HG03442 (cell line): ENCODE measurements at regions not wholly inside any gene's neighbourhood (a gene's known extent, or its start where the extent isn't known, plus 50 kb on each side); places are given as distances from the start of the nearest gene placed in this dataset.
"Not testable (repeated sequence)": the region's sequence is repeated elsewhere in the genome, so short reads cannot be mapped to it uniquely, and the experiment has no call there.

Experiments
- ATAC-seq: cut with Tn5 transposase; IDR thresholded peaks from one replicate; pipeline ENCODE4 v1.9.1; 2021; ENCODE audit warnings: mild to moderate bottlenecking, moderate library complexity; ENCODE audit not compliant: unreplicated experiment

GRCh38 chr12:30378307-30378706, 317.4 kb downstream of the IPO8 start:
- ATAC-seq = no peak

DNA sequence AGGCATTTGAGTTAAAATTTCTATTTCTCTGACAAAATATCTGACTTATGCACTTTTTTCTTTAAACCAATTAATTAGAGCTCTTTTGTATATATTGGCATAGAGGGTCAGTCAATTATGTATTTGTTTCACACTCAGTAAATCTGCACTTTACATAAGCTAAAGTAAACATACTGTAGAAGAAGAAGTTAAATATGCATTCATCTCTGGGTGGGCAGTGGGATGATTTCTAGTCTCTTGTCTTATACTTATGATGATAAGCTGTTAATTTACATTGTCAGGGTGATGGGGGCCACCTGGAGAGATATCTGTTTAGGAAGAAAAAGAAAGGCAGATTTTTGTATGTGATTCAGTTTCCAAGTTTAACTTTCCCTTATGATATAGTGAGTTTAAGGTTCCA, 330.8 kb downstream of the IPO8 start:
- no peak for ATAC-seq

DNA sequence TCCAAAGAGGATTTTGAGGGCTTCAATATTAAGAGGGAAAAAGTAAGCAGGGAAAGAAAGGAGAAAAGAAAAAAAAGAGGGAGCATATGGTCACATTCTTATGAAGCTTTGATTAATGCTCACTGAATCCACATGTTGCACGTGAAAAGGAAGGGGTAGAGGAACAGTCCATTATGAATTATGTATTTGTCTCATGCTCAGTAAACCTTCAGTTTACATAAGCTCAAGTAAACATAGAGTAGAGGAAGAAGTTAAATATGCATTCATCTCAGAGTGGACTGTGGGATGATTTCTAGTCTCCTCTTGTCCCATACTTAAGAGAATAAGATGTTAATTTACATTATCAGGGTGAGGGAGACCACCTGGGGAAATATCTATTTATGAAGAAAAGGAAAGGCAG, 334.5 kb downstream of the IPO8 start:
- no peak for ATAC-seq

DNA sequence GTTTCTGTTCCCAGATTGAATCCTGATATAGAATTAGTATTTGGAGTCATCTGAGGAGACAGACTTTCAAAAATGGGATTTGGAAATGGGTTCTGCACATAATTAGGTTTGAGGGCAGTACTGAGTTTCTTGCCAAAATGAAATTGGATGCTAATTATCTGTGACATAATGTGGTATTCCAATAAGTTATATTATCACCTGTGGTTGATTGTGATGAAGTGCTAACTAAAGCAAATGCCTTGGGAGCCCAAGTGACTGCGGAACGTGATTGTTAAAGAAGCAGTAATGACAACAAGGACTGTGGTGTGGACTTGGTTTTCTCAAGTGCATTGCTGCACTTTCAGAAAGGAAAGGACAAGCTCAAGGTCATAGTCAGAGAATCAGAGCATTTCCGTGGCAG, 337.0 kb downstream of the IPO8 start:
- ATAC-seq = no peak

- no peak for ATAC-seq
Measured at GRCh38 chr12:30357766-30358490, 337.7 kb downstream of the IPO8 start.

GRCh38 chr12:30345744-30346471, 349.8 kb downstream of the IPO8 start:
- ATAC-seq = no peak

DNA sequence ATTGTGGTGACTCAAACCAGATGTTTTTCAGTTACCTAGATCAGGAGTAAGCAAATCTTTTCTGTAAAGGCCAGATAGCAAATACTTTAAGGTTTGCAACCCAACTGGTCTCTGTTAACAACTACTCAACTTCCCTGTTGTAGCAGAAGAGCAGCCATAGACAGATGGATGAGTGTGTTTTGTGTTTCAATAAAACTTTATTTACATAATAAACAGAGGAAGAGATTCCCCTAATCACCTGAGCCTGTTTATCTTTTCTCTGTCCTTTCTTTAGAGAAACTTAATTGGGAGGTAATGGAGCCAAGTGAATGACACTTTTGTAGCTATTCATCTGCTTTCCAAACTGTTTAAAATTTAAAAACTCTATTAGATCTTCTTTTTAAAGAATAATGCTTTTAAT, 365.1 kb downstream of the IPO8 start:
- no peak for ATAC-seq

DNA sequence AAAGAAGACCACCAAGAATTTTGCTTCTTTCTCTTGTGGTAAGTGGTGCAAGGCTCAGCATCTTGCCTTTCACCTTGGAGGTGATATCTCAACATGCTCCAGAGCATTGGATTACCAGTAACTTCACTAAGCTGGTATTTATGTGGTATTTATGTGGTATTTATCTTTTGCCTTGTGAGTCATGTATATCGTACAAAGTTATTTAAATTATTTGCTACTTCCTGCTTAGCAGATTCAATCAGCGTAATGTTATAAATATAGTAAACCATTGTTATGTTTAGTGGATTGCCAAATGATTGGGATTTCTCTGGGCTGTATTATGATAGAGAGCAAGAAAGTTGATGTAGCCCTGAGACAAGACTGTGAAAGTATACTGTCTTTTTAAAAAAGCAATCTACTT, 366.4 kb downstream of the IPO8 start:
- no peak for ATAC-seq

DNA sequence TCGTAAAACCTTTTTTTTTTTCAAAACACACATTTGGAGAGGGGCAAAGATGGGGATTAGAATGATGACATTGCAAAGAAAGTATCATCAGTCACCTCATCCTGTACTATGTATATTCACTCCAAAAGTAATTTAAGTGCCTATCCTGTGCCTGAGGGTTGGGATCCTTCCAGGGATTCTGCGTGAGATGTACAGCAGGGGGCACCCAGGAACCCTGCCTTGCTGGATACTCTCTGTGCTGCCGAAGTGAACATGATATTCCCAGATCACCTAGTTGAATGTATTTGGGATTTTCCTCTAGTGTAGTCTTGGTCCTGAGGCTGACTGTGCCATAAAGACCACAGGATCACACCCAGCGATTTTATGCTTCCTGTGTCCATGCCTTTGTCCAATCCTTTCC, 372.7 kb downstream of the IPO8 start:
- ATAC-seq = no peak

DNA sequence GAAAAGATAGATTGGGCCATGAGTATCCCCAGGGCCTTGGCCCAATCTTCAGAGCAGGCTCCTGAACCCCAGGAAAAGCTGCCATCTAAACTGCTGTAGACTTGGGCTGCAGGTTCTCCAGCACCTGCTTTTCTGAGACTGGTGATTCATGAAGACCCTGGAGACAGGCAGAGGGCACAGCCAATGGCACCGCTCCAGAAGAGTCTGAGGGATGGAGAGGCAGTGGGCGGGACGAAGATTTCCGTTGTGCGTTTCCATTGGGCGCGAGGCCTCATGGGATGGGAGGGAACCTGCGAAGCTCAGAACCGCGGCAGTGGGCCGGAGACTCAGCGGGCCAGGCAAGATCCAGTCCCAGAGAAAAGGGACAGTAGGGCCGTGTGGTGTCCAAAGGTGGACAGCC, 375.1 kb downstream of the IPO8 start:
- ATAC-seq = no peak

DNA sequence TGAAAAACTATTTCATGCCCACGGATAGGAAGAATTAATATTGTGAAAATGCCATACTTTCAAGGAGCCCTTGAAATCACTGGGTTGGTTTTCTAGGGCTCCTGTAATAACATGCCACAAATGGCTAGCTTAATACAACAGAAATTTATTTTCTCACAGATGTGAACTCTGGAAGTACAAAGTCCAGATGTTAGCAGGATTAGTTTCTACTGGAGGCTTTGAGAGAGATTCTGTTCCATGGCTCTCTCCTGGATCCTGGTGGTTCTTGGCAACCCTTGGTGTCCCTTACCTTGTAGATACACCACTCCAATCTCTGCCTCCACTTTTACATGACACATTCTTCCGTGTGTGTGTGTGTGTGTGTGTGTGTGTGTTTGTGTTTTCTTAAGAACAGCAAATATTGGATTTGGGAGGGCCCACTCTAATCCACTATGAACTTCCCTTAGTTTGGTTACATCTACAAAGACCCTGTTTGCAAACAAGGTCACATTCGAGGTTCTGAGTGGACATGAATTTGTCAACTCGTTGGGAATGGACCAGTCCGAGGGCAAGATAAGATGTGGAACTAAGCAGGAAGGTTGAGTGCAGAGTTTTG, 381.1 kb downstream of the IPO8 start:
- no peak for ATAC-seq

GRCh38 chr12:30308010-30308717, 387.5 kb downstream of the IPO8 start:
- no peak for ATAC-seq

DNA sequence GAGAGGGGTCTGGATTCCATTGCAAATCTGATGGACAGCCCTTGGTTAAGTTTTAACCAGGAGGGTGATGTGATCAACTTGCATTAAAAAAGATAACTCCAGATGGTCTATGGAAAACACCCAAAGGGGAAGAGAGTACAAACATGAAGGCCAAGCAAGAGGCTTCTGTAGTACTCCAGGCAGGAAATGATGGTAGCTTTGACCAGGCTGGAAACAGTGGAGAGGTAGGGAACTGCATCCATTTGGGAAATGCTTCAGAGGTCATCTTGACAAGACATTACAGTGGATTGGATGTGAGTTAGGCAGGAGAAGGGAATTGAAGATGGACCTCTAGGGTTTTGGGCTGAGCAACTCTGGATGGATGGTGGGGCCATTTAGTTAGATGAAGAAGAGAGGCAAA, 391.1 kb downstream of the IPO8 start:
- ATAC-seq = no peak

- ATAC-seq = no peak
Measured at GRCh38 chr12:30301291-30301690, 394.4 kb downstream of the IPO8 start.

DNA sequence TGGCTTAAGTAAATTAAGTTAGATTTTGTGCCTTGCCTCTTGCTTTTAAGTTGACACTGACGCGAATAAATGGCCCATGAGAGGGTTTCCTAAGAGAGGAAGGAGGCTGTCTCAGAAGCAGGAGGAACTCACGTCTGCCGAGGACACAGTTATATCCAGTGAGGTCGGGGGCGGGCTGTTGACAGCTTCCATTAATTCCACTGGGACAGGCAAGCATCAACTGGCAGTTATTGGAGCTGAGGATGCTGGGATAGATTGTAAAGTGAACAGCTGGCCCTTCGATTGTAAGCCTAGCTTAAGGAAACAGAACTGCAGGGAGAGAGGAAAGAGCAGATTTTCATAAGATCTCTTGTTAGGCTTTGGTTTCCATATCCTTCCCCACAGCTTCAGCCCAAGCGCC, 399.2 kb downstream of the IPO8 start:
- ATAC-seq = no peak

GRCh38 chr12:30286345-30286926, 409.2 kb downstream of the IPO8 start:
- no peak for ATAC-seq

- ATAC-seq = no peak
Measured at GRCh38 chr12:30278401-30278800, 417.3 kb downstream of the IPO8 start.

DNA sequence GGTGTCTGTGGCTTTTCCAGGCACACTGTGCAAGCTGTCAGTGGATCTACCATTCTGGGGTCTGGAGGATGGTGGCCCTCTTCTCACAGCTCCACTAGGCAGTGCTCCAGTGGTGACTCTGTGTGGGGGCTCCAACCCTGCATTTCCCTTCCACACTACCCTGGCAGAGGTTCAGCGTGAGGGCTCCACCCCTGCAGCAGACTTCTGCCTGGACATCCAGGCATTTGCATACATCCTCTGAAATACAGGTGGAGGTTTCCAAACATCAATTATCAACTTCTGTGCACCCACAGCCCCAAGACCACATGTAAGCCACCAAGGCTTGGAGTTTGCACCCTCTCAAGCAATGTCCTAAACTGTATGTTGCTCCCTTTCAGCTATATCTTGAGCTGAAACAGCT, 423.2 kb downstream of the IPO8 start:
- ATAC-seq = not testable (repeated sequence)

- ATAC-seq = no peak
Measured at GRCh38 chr12:30269496-30269895, 426.2 kb downstream of the IPO8 start.

GRCh38 chr12:30268041-30268440, 427.6 kb downstream of the IPO8 start:
- no peak for ATAC-seq

DNA sequence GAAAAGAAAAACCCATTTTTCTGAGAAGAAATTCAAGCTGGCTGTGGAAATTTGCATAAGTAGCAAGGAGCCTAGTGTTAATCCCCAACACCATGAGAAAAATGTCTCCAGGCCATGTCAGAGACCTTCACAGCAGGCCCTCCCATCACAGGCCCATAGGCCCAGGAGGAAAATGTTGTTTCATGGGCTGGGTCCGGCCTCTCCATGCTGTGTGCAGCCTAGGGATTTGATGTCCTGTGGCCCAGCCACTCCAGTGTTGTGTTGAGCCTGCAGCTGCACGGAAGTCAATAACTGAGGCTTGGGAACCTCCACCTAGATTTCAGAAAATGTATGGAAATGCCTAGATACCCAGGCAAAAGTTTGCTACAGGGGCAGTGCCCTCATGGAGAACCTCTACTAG, 432.2 kb downstream of the IPO8 start:
- no peak for ATAC-seq
